ENCODE measurements at regions not wholly inside any gene's neighbourhood (a gene's known extent, or its start where the extent isn't known, plus 50 kb on each side); places are given as distances from the start of the nearest gene placed in this dataset.
"Not testable (repeated sequence)": the region's sequence is repeated elsewhere in the genome, so short reads cannot be mapped to it uniquely, and the experiment has no call there.

DNA sequence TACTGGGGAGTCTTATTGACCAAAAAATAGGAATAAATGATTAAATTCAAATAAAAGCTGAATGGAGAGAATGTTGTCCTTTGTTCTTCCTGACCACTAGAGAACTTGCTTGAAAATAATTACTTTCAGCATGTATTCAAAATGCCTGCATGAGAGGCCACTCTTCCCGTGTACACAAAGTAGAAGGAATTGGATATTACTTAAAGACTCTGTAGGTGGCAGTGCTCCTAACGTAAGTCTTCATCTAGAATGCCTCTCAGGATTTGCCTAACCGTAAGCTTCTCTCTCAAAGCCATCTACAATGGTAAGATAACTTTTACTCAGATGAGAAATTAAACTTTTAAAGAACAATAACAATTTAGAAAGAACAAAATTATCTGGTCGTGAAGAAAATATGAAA lies 620.0 kb upstream of the CCNG1 start:
- Histone ChIP-seq H3K4me1 (ENCODE audit: control insufficient read depth, extremely low read depth, insufficient read depth, low read length) (no peaks in the 10 kb centered on the region), H3K9ac (ENCODE audit: insufficient read depth, low read length) (no peak overlapping the region), H3K9me3 (ENCODE audit: control insufficient read depth, insufficient read depth, low read depth, low read length) (no peaks in the 10 kb centered on the region)

DNA sequence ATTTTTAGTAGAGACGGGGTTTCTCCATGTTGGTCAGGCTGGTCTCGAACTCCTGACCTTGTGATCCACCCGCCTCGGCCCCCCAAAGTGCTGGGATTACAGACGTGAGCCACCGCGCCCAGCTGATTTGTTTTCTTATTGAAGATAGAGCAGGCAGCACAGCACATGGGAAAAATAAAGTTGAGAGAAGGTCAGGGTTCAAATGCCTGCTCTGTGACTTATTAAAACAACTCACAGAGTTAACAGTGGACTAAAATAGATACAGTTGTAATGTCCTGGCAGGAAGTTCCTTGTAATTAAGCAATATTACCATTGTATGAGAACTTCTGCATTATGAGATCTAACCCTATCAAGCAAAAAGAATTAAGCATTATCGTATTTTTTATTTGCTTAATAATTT lies 615.7 kb upstream of the CCNG1 start:
- H3K9me3 ChIP-seq (ENCODE audit: control insufficient read depth, insufficient read depth, low read depth, low read length); H3K4me2 ChIP-seq (ENCODE audit: extremely low read depth, insufficient read depth, low read length): not testable (repeated sequence)

More for the DNA sequence above, 620.0 kb upstream of the CCNG1 start:
- DNase-seq (ENCODE audit: low read depth in 2 of 2), result no peak
- H3K4me2 ChIP-seq (ENCODE audit: extremely low read depth, insufficient read depth, low read length), result no peak overlapping the region
- no peaks in the 10 kb centered on the region for H3K27me3 ChIP-seq (ENCODE audit: control insufficient read depth, insufficient read depth, low read length)
- no peaks in the 10 kb centered on the region for H3K79me2 ChIP-seq (ENCODE audit: control insufficient read depth, insufficient read depth, low read length)
- no peak overlapping the region for H3K4me3 ChIP-seq (replicated peaks in 1 of 4; ENCODE audit: control extremely low read depth in 1 of 4, insufficient read depth in 1 of 4, low read depth in 3 of 4, low read length in 4 of 4)
- TF ChIP-seq, protein P1, sequence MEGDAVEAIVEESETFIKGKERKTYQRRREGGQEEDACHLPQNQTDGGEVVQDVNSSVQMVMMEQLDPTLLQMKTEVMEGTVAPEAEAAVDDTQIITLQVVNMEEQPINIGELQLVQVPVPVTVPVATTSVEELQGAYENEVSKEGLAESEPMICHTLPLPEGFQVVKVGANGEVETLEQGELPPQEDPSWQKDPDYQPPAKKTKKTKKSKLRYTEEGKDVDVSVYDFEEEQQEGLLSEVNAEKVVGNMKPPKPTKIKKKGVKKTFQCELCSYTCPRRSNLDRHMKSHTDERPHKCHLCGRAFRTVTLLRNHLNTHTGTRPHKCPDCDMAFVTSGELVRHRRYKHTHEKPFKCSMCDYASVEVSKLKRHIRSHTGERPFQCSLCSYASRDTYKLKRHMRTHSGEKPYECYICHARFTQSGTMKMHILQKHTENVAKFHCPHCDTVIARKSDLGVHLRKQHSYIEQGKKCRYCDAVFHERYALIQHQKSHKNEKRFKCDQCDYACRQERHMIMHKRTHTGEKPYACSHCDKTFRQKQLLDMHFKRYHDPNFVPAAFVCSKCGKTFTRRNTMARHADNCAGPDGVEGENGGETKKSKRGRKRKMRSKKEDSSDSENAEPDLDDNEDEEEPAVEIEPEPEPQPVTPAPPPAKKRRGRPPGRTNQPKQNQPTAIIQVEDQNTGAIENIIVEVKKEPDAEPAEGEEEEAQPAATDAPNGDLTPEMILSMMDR (conservative IDR thresholded peaks at IDR 0.05 in 1 of 2, IDR thresholded peaks at IDR 0.05 in 1 of 2; ENCODE audit: low read depth in 1 of 2, low read length in 2 of 2), result no peak
- no peak for TF ChIP-seq EZH2 (IDR thresholded peaks at IDR 0.05; ENCODE audit: low read length, missing control alignments)
- no peaks in the 10 kb centered on the region for H3K36me3 ChIP-seq (ENCODE audit: control insufficient read depth, insufficient read depth, low read length)
- H2AFZ ChIP-seq (ENCODE audit: low read length), result no peak overlapping the region
- H3K27ac ChIP-seq (ENCODE audit: insufficient read depth, low read length), result no peak overlapping the region
- H4K20me1 ChIP-seq (ENCODE audit: control insufficient read depth, extremely low read depth, insufficient read depth, low read length), result no peaks in the 10 kb centered on the region

DNA sequence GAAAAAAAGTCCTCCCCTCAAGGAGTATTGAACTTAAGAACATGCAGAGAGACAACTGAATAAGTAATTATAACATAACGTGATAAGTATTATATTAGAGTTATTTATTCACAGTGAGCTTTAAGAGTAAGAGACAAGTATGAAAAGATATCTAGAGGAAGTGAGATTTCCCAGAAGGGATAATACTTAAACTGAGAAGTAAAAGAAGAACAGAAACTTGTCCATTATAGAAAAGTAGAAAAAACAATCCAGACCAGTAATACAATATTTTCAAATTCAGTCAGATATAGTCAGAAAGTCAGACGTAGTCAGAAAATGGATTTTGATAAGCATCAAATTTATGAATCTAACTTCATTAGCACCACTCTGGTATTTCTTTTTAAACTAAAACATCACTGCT lies 613.0 kb upstream of the CCNG1 start:
- H3K9ac ChIP-seq (ENCODE audit: insufficient read depth, low read length), result no peak overlapping the region
- no peak for DNase-seq (ENCODE audit: low read depth in 2 of 2)
- no peaks in the 10 kb centered on the region for H3K36me3 ChIP-seq (ENCODE audit: control insufficient read depth, insufficient read depth, low read length)
- H3K9me3 ChIP-seq (ENCODE audit: control insufficient read depth, insufficient read depth, low read depth, low read length), result no peaks in the 10 kb centered on the region
- H3K4me1 ChIP-seq (ENCODE audit: control insufficient read depth, extremely low read depth, insufficient read depth, low read length), result no peaks in the 10 kb centered on the region
- no peak overlapping the region for H3K4me3 ChIP-seq (replicated peaks in 1 of 4; ENCODE audit: control extremely low read depth in 1 of 4, insufficient read depth in 1 of 4, low read depth in 3 of 4, low read length in 4 of 4)
- no peak overlapping the region for H3K4me2 ChIP-seq (ENCODE audit: extremely low read depth, insufficient read depth, low read length)
- H4K20me1 ChIP-seq (ENCODE audit: control insufficient read depth, extremely low read depth, insufficient read depth, low read length), result no peaks in the 10 kb centered on the region
- no peaks in the 10 kb centered on the region for H3K79me2 ChIP-seq (ENCODE audit: control insufficient read depth, insufficient read depth, low read length)
- no peak overlapping the region for H2AFZ ChIP-seq (ENCODE audit: low read length)
- no peaks in the 10 kb centered on the region for H3K27me3 ChIP-seq (ENCODE audit: control insufficient read depth, insufficient read depth, low read length)
- no peak for TF ChIP-seq EZH2 (IDR thresholded peaks at IDR 0.05; ENCODE audit: low read length, missing control alignments)
- TF ChIP-seq, protein P1 (conservative IDR thresholded peaks at IDR 0.05 in 1 of 2, IDR thresholded peaks at IDR 0.05 in 1 of 2; ENCODE audit: low read depth in 1 of 2, low read length in 2 of 2), result no peak
- H3K27ac ChIP-seq (ENCODE audit: insufficient read depth, low read length), result no peak overlapping the region

More for the DNA sequence above, 615.7 kb upstream of the CCNG1 start:
- not testable (repeated sequence) for H3K4me1 ChIP-seq (ENCODE audit: control insufficient read depth, extremely low read depth, insufficient read depth, low read length); H3K79me2 ChIP-seq (ENCODE audit: control insufficient read depth, insufficient read depth, low read length); H3K9ac ChIP-seq (ENCODE audit: insufficient read depth, low read length); H4K20me1 ChIP-seq (ENCODE audit: control insufficient read depth, extremely low read depth, insufficient read depth, low read length); H3K27me3 ChIP-seq (ENCODE audit: control insufficient read depth, insufficient read depth, low read length); H3K27ac ChIP-seq (ENCODE audit: insufficient read depth, low read length); H2AFZ ChIP-seq (ENCODE audit: low read length); H3K4me3 ChIP-seq (replicated peaks in 1 of 4; ENCODE audit: control extremely low read depth in 1 of 4, insufficient read depth in 1 of 4, low read depth in 3 of 4, low read length in 4 of 4); DNase-seq (ENCODE audit: low read depth in 2 of 2); H3K36me3 ChIP-seq (ENCODE audit: control insufficient read depth, insufficient read depth, low read length)
